MM.1S (cell line): ENCODE measurements at regions not wholly inside any gene's neighbourhood (a gene's known extent, or its start where the extent isn't known, plus 50 kb on each side); places are given as distances from the start of the nearest gene placed in this dataset.

Experiments
- DNase-seq: peaks from one replicate; pipeline ENCODE4 v3.0.0-alpha.2; 2015
- H2AFZ ChIP-seq: fragments of 300-600 bp; sonication (generic); 2 replicates; pipeline ENCODE4 v1.6.0; 2016; ENCODE audit warnings: antibody characterized with exemption, low read length
- H3F3A ChIP-seq: fragments of 300-600 bp; sonication (generic); 2 replicates; pipeline ENCODE4 v1.6.1; 2016; ENCODE audit warnings: mild to moderate bottlenecking, antibody characterized with exemption, low read length, moderate library complexity, mixed read lengths; ENCODE audit not compliant: insufficient read depth
- H3K27ac ChIP-seq: fragments of 300-600 bp; sonication (generic); 2 replicates; pipeline ENCODE4 v1.5.1; 2016; ENCODE audit warnings: mild to moderate bottlenecking, low read length
- H3K27me3 ChIP-seq: fragments of 300-600 bp; sonication (generic); replicated peaks from 2 replicates; pipeline ENCODE4 v1.6.0; 2016; ENCODE audit warnings: low read length; ENCODE audit not compliant: insufficient read depth
- H3K36me3 ChIP-seq: fragments of 300-600 bp; sonication (generic); replicated peaks from 2 replicates; pipeline ENCODE4 v1.6.1; 2016; ENCODE audit warnings: mild to moderate bottlenecking, low read length, mixed read lengths; ENCODE audit not compliant: insufficient read depth
- H3K4me1 ChIP-seq: fragments of 300-600 bp; sonication (generic); 2 replicates; pipeline ENCODE4 v1.6.1; 2016; ENCODE audit warnings: low read length, mixed read lengths
- H3K4me2 ChIP-seq: fragments of 300-600 bp; sonication (generic); 2 replicates; pipeline ENCODE4 v1.6.0; 2016; ENCODE audit warnings: low read depth, low read length
- H3K4me3 ChIP-seq: fragments of 300-600 bp; sonication (generic); 2 replicates; pipeline ENCODE4 v1.5.1; 2016; ENCODE audit warnings: low read length, mixed read lengths
- H3K79me2 ChIP-seq: fragments of 300-600 bp; sonication (generic); 2 replicates; pipeline ENCODE4 v1.6.1; 2016; ENCODE audit warnings: mixed run types, low read length, mixed read lengths
- H3K9ac ChIP-seq: fragments of 300-600 bp; sonication (generic); 2 replicates; pipeline ENCODE4 v1.6.1; 2016; ENCODE audit warnings: low read length, mixed read lengths
- H3K9me2 ChIP-seq: fragments of 300-600 bp; sonication (generic); replicated peaks from 2 replicates; pipeline ENCODE4 v1.6.1; 2016; ENCODE audit warnings: mild to moderate bottlenecking, low read length, mixed read lengths; ENCODE audit not compliant: insufficient read depth
- H3K9me3 ChIP-seq: fragments of 300-600 bp; sonication (generic); replicated peaks from 2 replicates; pipeline ENCODE4 v1.6.1; 2016; ENCODE audit warnings: mild to moderate bottlenecking, low read length, mixed read lengths; ENCODE audit not compliant: insufficient read depth
- H4K20me1 ChIP-seq: fragments of 300-600 bp; sonication (generic); 2 replicates; pipeline ENCODE4 v1.6.1; 2016; ENCODE audit warnings: mild to moderate bottlenecking, low read length, moderate library complexity, mixed read lengths; ENCODE audit not compliant: insufficient read depth
- EZH2 ChIP-seq: fragments of 300-600 bp; sonication (generic); optimal IDR thresholded peaks from 2 replicates; pipeline ENCODE3; 2017; ENCODE audit warnings: low read depth, mild to moderate bottlenecking, antibody characterized with exemption, low read length, mixed read lengths
- EZH2phosphoT487 ChIP-seq: fragments of 300-600 bp; sonication (generic); IDR thresholded peaks from 2 replicates; pipeline ENCODE4 v1.6.1; 2018; ENCODE audit warnings: antibody characterized with exemption, low read length
- TF ChIP-seq, protein P1 (sequence below): fragments of 300-600 bp; sonication (generic); IDR thresholded peaks from 2 replicates; pipeline ENCODE4 v1.5.1; 2016; ENCODE audit warnings: antibody characterized with exemption, low read length, mixed read lengths

DNA sequence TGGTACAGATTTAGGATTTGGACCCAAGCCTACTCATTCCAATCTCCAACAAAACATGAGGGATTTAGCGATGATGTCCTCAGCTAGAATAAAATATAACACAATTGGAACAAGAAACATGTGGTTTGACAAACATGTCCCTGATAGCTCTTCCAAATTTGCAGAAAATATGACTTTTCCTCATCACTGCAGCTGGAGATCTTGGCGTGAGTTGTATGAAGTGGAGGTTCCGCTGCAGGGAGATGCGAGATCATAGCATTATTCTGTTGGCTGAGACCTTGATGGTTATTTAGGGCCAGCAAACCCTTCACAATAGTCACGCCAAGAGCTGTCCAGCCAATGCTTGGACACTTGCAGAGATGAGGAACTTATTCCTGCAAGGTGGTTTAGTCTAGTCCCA, 413.4 kb upstream of the TBX3 start:
- Histone ChIP-seq H3K9me2 (no peaks in the 10 kb centered on the region), H3K36me3 (no peaks in the 10 kb centered on the region), H3F3A (no peaks in the 10 kb centered on the region), H3K27me3 (no peaks in the 10 kb centered on the region), H4K20me1 (no peaks in the 10 kb centered on the region), H3K9me3 (no peaks in the 10 kb centered on the region), H3K4me3 (no peak overlapping the region), H3K27ac (no peak overlapping the region), H3K4me2 (no peak overlapping the region), H3K4me1 (no peaks in the 10 kb centered on the region), H3K9ac (no peak overlapping the region), H3K79me2 (no peaks in the 10 kb centered on the region), H2AFZ (no peak overlapping the region)
- no peak for TF ChIP-seq EZH2phosphoT487
- DNase-seq, result no peak

DNA sequence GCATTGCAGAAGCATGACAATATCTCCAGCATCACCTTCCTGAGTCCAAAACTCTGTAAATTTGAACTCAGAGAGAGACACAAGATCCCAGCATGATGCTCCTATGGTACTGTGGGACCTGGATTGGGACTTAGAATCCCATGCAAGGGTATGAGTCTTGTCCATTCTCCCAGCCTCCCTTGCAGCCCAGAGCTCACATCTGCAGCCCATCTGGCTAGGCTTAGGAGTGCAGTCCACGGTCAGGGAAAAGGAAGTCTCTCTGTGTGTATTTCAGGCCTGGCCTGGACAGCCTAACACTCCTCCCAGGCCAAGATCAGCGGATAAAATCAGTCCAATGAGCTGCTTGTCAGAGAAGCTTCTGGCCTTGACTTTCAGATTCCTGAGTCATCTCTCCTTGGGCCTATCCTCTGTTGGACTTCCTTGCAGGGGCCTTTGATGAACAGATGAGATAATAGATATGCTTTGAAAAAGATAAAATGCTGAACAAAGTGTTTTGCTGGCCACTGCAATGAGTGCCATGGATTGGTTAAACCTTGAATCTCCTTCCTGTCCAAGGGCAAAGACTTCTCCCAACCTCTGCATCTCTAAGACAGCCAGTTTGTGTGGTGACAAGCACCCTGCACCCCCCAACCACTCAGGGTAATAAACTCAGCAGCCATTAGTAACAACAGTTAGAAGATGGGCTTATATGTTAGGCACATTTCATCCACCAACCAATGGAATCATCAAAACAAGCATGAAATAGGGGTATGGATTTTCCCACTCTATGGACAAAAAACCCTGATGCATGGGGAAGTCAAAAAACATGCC, 412.8 kb upstream of the TBX3 start:
- no peaks in the 10 kb centered on the region for H3K9me2 ChIP-seq
- no peaks in the 10 kb centered on the region for H3K36me3 ChIP-seq
- H3K9me3 ChIP-seq, result no peaks in the 10 kb centered on the region
- H2AFZ ChIP-seq, result no peak overlapping the region
- H3K4me3 ChIP-seq, result no peak overlapping the region
- H3K27me3 ChIP-seq, result no peaks in the 10 kb centered on the region
- H4K20me1 ChIP-seq, result no peaks in the 10 kb centered on the region
- TF ChIP-seq EZH2phosphoT487 (no peak), EZH2 (no peak)
- TF ChIP-seq, protein P1, sequence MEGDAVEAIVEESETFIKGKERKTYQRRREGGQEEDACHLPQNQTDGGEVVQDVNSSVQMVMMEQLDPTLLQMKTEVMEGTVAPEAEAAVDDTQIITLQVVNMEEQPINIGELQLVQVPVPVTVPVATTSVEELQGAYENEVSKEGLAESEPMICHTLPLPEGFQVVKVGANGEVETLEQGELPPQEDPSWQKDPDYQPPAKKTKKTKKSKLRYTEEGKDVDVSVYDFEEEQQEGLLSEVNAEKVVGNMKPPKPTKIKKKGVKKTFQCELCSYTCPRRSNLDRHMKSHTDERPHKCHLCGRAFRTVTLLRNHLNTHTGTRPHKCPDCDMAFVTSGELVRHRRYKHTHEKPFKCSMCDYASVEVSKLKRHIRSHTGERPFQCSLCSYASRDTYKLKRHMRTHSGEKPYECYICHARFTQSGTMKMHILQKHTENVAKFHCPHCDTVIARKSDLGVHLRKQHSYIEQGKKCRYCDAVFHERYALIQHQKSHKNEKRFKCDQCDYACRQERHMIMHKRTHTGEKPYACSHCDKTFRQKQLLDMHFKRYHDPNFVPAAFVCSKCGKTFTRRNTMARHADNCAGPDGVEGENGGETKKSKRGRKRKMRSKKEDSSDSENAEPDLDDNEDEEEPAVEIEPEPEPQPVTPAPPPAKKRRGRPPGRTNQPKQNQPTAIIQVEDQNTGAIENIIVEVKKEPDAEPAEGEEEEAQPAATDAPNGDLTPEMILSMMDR, result no peak
- no peaks in the 10 kb centered on the region for H3K4me1 ChIP-seq
- no peaks in the 10 kb centered on the region for H3F3A ChIP-seq
- no peak for DNase-seq
- no peak overlapping the region for H3K9ac ChIP-seq
- H3K4me2 ChIP-seq, result no peak overlapping the region
- H3K27ac ChIP-seq, result no peak overlapping the region
- no peaks in the 10 kb centered on the region for H3K79me2 ChIP-seq

DNA sequence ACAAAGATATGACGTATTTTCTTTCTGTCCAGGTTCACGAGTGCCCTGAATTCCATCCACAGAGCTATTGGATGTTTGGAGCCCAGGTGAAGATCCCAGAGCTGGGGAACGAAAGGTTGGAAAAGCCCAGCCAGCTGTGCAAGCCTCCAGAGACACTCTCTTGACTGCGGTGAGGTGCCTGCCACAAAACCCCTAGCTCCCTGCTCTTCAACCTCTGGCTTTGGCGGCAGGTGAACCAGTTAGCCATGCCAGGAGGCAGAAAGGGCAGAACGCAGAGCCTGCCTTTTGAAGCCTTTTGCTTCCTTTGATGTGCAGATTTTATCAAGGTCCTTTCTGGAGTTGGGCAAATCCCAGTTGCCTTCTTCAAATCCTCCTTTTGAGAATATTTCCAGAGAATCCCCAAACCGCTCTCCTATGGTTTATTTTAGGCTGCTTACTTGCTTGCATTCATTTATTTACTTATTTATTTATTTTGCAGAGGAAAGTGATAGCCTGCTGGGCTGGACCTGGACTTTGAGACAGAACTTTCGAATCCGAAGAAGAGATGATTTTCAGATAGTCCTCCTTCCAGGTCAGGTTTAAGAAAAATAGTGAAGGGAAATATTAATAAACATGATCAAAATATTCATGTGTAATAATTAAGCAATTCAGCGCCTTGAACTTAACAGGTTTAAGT, 411.2 kb upstream of the TBX3 start:
- Histone ChIP-seq H3K27ac (no peak overlapping the region), H3K4me2 (no peak overlapping the region), H4K20me1 (no peaks in the 10 kb centered on the region), H3K4me3 (no peak overlapping the region), H3K27me3 (no peaks in the 10 kb centered on the region), H3K9me3 (no peaks in the 10 kb centered on the region), H3F3A (no peaks in the 10 kb centered on the region), H3K9ac (no peak overlapping the region), H3K36me3 (no peaks in the 10 kb centered on the region), H3K79me2 (no peaks in the 10 kb centered on the region), H3K9me2 (no peaks in the 10 kb centered on the region), H2AFZ (no peak overlapping the region), H3K4me1 (no peaks in the 10 kb centered on the region)
- DNase-seq, result no peak
- no peak for TF ChIP-seq EZH2phosphoT487

DNA sequence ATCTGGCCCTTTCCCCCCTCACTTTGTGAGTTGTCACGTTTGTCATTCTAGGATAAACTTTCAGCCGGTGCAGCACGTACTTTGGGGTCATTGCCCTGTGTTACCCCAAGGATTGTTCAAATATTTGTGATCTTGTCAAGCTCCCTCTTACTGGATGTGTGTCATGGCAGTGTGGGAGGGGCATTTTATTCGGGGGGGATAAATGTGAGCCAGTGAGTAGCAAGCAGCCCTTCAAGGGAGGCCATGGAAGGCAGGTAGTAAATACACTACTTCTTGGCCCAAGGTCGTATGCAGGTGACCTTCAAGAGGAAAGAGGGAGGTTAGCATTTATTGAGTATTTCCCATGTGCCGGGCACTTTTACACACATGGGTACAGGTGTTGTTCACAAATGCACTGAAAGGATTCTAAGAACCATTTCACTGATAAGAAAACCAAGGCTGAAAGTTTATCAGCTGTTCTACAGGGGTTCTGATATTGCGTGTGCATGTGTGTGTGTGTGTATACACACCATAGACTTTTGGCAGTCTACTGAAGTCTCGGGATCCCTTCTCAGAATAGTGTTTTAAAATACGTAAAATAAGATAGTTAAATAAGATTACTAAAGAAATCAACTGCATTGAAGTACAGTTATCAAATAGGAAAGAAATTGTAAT, 410.3 kb upstream of the TBX3 start:
- Histone ChIP-seq H3F3A (no peaks in the 10 kb centered on the region), H3K27me3 (no peaks in the 10 kb centered on the region), H3K79me2 (no peaks in the 10 kb centered on the region), H3K9ac (no peak overlapping the region), H3K4me2 (no peak overlapping the region), H3K27ac (no peak overlapping the region), H3K9me2 (no peaks in the 10 kb centered on the region), H3K4me1 (no peaks in the 10 kb centered on the region), H3K9me3 (no peaks in the 10 kb centered on the region), H4K20me1 (no peaks in the 10 kb centered on the region), H2AFZ (no peak overlapping the region), H3K36me3 (no peaks in the 10 kb centered on the region), H3K4me3 (no peak overlapping the region)
- no peak for DNase-seq
- TF ChIP-seq EZH2, result no peak
- no peak for TF ChIP-seq EZH2phosphoT487
- TF ChIP-seq, protein P1, result no peak
